NT2/D1 (cell line): ENCODE measurements at regions not wholly inside any gene's neighbourhood (a gene's known extent, or its start where the extent isn't known, plus 50 kb on each side); places are given as distances from the start of the nearest gene placed in this dataset.

Experiments
- DNase-seq: peaks from one replicate; pipeline ENCODE4 v3.0.0-alpha.2; 2011; ENCODE audit warnings: low read depth, low spot score
- H3K27me3 ChIP-seq: 2 replicates; pipeline ENCODE4 v1.6.0; 2011; ENCODE audit warnings: mild to moderate bottlenecking; ENCODE audit not compliant: insufficient read length, insufficient read depth
- H3K36me3 ChIP-seq: 2 replicates; pipeline ENCODE4 v1.6.1; 2011; ENCODE audit warnings: mild to moderate bottlenecking, low read length, mixed read lengths; ENCODE audit not compliant: insufficient read depth, insufficient read length
- H3K4me1 ChIP-seq: 2 replicates; pipeline ENCODE4 v1.5.1; 2011; ENCODE audit not compliant: insufficient read depth, insufficient read length
- H3K4me3 ChIP-seq: 2 replicates; pipeline ENCODE4 v1.5.1; 2011; ENCODE audit warnings: low read depth; ENCODE audit not compliant: insufficient read length
- H3K9ac ChIP-seq: 2 replicates; pipeline ENCODE4 v1.6.0; 2011; ENCODE audit warnings: low read depth; ENCODE audit not compliant: insufficient read length
- H3K9me3 ChIP-seq: 2 replicates; pipeline ENCODE4 v1.5.1; 2011; ENCODE audit warnings: mild to moderate bottlenecking, low read length; ENCODE audit not compliant: insufficient read depth
- SUZ12 ChIP-seq: IDR thresholded peaks from 2 replicates; pipeline ENCODE4 v1.6.1; 2011; ENCODE audit not compliant: insufficient read length, insufficient read depth; ENCODE audit errors: extremely low read depth
- YY1 ChIP-seq: IDR thresholded peaks from 2 replicates; pipeline ENCODE4 v1.6.1; 2011; ENCODE audit not compliant: insufficient read length, insufficient read depth
- ZNF274 ChIP-seq: IDR thresholded peaks from 2 replicates; pipeline ENCODE4 v1.6.1; 2011; ENCODE audit warnings: mild to moderate bottlenecking, low read depth, low read length

- no peak overlapping the region for H3K9ac ChIP-seq
Observed at GRCh38 chr3:5297895-5298294, 110.4 kb downstream of the EDEM1 start.

GRCh38 chr3:5298453-5298852 lies 110.9 kb downstream of the EDEM1 start:
- Histone ChIP-seq H3K4me3 (no peak overlapping the region), H3K9ac (no peak overlapping the region), H3K4me1 (no peaks in the 10 kb centered on the region), H3K36me3 (no peaks in the 10 kb centered on the region), H3K9me3 (no peaks in the 10 kb centered on the region), H3K27me3 (no peaks in the 10 kb centered on the region)
- DNase-seq: no peak
- TF ChIP-seq YY1 (no peak), ZNF274 (no peak), SUZ12 (no peak)

More at GRCh38 chr3:5297895-5298294, 110.4 kb downstream of the EDEM1 start:
- TF ChIP-seq ZNF274 (no peak), YY1 (no peak), SUZ12 (no peak)
- Histone ChIP-seq H3K4me3 (no peak overlapping the region), H3K4me1 (no peaks in the 10 kb centered on the region), H3K27me3 (no peaks in the 10 kb centered on the region), H3K9me3 (no peaks in the 10 kb centered on the region), H3K36me3 (no peaks in the 10 kb centered on the region)
- no peak for DNase-seq

GRCh38 chr3:5299161-5299560 lies 111.7 kb downstream of the EDEM1 start:
- DNase-seq: no peak
- H3K4me1 ChIP-seq: no peaks in the 10 kb centered on the region
- no peaks in the 10 kb centered on the region for H3K9me3 ChIP-seq
- no peak overlapping the region for H3K9ac ChIP-seq
- H3K4me3 ChIP-seq: no peak overlapping the region
- no peaks in the 10 kb centered on the region for H3K27me3 ChIP-seq
- no peak for TF ChIP-seq ZNF274
- H3K36me3 ChIP-seq: no peaks in the 10 kb centered on the region

- Histone ChIP-seq H3K9ac (no peak overlapping the region), H3K36me3 (no peaks in the 10 kb centered on the region), H3K27me3 (no peaks in the 10 kb centered on the region), H3K4me3 (no peak overlapping the region), H3K9me3 (no peaks in the 10 kb centered on the region), H3K4me1 (no peaks in the 10 kb centered on the region)
- TF ChIP-seq SUZ12: no peak
- no peak for TF ChIP-seq YY1
- no peak for TF ChIP-seq ZNF274
- no peak for DNase-seq
Observed at GRCh38 chr3:5300638-5301037, 113.1 kb downstream of the EDEM1 start.

GRCh38 chr3:5301651-5302297 lies 114.3 kb downstream of the EDEM1 start:
- no peaks in the 10 kb centered on the region for H3K9me3 ChIP-seq
- no peak for DNase-seq
- TF ChIP-seq SUZ12: no peak
- no peak for TF ChIP-seq ZNF274
- no peak for TF ChIP-seq YY1

GRCh38 chr3:5302661-5303060 lies 115.2 kb downstream of the EDEM1 start:
- H3K4me3 ChIP-seq: no peak overlapping the region
- no peak for TF ChIP-seq SUZ12
- no peak for TF ChIP-seq ZNF274
- TF ChIP-seq YY1: no peak
- H3K4me1 ChIP-seq: no peaks in the 10 kb centered on the region
- no peak overlapping the region for H3K9ac ChIP-seq
- H3K36me3 ChIP-seq: no peaks in the 10 kb centered on the region
- no peaks in the 10 kb centered on the region for H3K27me3 ChIP-seq
- DNase-seq: no peak
- no peaks in the 10 kb centered on the region for H3K9me3 ChIP-seq

More at GRCh38 chr3:5301651-5302297, 114.3 kb downstream of the EDEM1 start:
- Histone ChIP-seq H3K4me1 (no peaks in the 10 kb centered on the region), H3K36me3 (no peaks in the 10 kb centered on the region), H3K4me3 (no peak overlapping the region), H3K9ac (no peak overlapping the region), H3K27me3 (no peaks in the 10 kb centered on the region)

GRCh38 chr3:5304188-5304587 lies 116.7 kb downstream of the EDEM1 start:
- DNase-seq: no peak
- H3K9me3 ChIP-seq: no peaks in the 10 kb centered on the region

More at GRCh38 chr3:5304188-5304587, 116.7 kb downstream of the EDEM1 start:
- no peaks in the 10 kb centered on the region for H3K4me1 ChIP-seq
- no peaks in the 10 kb centered on the region for H3K27me3 ChIP-seq
- no peak overlapping the region for H3K4me3 ChIP-seq
- no peaks in the 10 kb centered on the region for H3K36me3 ChIP-seq
- no peak overlapping the region for H3K9ac ChIP-seq
- TF ChIP-seq SUZ12: no peak
- TF ChIP-seq YY1: no peak
- TF ChIP-seq ZNF274: no peak
